GM18498 (cell line): ENCODE measurements at regions not wholly inside any gene's neighbourhood (a gene's known extent, or its start where the extent isn't known, plus 50 kb on each side); places are given as distances from the start of the nearest gene placed in this dataset.

Experiments used
- ATAC-seq: cut with Tn5 transposase; IDR thresholded peaks from one replicate; pipeline ENCODE4 v1.9.1; 2021; ENCODE audit warnings: mild to moderate bottlenecking, moderate library complexity; ENCODE audit not compliant: unreplicated experiment

DNA sequence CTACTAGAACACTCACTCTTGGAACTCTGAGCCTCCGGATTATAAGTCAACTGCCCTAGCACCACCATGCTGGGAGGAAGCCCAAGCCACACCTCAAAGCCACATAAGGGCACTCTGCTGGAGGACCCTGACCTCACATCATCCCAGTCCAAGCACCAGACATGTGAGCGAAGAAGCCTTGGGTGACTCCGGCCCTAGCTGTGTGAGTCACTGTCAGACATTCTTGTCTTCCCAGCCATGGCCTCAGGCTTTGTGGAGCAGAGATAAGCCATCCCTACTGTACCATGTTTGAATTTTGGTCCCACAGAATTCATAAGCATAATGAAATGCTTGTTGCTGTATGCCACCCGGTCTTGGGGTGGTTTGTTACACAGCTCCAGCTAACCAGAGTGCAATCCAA is 247.7 kb downstream of the SOD2 start:
- no peak for ATAC-seq

GRCh38 chr6:159444056-159444760 is 248.8 kb downstream of the SOD2 start:
- ATAC-seq = no peak

DNA sequence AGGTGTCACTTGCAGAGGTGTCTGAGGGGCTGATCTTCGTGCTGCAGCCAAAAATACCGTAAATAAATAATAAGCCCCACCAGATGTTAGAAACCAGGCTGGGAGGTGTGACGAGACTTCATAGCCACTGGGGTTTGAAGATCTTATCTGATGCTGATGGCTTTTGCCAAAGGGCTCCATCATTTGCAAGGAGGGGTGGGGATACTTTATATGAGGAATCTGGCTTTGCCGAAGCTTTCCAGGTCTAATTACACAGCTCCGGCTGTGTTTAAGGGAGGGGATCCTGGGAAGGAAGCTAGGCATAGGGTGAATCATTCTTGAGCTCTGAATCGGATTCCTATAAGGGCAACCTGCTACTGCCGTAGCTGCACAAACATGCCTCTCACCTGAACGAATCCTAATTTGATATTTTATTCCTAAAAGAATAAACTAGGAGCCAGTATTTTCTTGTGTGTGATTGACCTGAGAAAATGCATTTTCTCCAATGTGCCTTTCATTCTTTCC is 249.6 kb downstream of the SOD2 start:
- ATAC-seq = no peak

DNA sequence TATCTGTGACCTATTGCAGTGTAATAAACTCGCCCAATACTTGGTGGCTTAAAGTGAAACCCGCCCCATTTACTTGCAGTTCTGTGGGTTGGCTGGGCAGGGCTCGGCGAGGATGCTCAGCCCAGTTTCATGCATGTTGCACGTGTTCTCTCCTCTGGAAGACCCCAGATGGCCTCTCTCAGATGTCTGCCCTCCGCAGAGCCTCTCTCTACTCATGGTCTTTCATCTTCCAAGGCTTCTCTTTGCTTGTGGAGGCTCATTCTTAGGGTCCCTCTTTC is 251.4 kb downstream of the SOD2 start:
- no peak for ATAC-seq

- no peak for ATAC-seq
Observed at GRCh38 chr6:159440911-159441703, 251.9 kb downstream of the SOD2 start.

DNA sequence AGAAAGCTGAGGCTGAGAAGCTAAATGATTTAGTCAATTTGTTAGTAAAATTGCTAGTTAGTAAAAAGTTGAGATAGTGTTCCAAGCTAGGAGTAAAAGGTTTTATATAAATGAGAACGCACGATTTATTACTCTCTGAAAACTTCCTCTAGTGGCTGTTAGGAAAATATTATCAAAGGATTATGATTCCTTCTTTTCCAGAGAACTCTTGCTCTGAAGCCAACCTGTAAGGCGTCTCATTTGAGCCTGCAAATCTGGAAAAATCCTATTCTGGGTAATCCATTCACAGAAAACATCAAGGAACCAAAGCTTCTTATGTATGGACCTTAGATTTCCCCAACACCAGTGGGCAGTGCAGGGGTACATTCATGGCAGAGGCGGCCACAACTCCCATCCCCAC is 252.7 kb downstream of the SOD2 start:
- ATAC-seq = no peak

DNA sequence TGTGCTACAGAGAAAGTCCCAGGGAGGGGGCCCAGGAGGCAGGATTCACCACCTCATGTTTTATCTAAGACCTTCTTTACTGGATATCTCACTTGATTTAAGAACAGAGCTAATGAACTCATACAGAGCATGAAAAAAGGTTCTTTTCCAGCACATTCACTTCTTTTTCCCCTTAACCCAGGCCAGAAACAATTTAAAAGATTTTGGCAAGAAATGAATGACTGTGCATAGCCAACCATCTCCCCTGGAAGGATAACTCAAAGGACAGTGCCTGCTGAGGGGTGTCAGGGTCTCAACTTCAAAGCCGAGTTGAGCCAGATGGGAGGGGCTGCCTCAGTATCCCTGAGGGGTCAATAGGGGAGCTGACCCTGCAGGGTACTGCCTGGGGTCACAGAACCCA is 253.4 kb downstream of the SOD2 start:
- no peak for ATAC-seq

GRCh38 chr6:159438106-159438505 is 254.9 kb downstream of the SOD2 start:
- ATAC-seq = no peak

DNA sequence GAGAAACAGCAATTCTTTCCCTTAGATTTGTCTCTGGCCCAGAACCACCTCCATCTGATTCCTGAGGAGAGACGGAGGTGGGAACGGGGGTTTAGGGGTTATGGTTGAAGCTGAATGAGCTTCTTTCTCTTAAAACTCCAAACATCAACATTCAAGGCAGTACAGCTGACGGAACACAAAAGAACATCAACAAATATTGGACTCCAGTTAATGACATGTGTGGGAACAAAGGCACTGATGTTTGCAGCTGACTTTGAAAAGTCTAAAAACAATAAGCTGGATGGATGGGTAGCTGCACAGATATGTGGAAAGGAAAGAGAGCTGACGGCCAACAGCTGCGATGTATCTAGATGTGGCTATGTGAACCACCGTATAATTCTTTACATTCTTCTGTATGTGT is 256.5 kb downstream of the SOD2 start:
- ATAC-seq = no peak

- no peak for ATAC-seq
Observed at GRCh38 chr6:159435701-159436100, 257.3 kb downstream of the SOD2 start.

DNA sequence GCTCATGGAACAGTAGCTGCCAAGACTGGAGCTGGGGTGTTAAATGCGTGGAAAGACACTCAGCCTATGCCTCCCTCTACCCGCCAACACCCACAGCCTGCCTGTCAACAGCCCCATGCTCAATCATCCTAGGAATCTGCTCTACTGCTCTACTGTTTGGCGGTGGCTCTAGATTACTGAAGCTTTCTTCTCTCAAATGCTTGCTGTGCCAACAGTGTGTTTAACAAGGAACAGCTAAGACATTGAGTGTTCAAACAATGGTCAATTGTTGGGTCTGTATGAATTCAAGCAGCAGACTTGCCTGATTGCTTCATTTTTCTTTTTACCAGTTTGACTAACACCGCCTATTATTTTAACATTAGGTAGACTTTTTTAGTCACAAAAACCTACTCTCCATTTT is 258.6 kb downstream of the SOD2 start:
- ATAC-seq = no peak

DNA sequence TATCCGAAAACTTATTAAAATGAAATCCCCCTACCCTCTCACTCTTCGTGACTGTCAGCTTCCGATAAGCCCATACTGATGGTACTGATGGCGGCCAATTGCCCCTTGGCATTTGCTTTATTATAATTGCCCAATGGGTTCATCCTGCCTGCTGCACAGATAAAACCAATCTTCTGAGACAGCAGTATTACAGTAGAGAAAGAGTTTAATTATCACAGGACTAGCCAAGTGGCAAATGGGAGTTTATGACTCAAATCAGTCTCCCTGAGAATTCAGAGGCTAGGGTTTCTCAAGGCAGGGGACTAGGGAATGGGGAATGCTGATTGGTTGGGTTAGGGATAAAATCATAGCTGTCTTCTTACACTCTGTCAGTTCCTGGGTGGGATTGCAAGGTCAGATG is 259.5 kb downstream of the SOD2 start:
- ATAC-seq = no peak

DNA sequence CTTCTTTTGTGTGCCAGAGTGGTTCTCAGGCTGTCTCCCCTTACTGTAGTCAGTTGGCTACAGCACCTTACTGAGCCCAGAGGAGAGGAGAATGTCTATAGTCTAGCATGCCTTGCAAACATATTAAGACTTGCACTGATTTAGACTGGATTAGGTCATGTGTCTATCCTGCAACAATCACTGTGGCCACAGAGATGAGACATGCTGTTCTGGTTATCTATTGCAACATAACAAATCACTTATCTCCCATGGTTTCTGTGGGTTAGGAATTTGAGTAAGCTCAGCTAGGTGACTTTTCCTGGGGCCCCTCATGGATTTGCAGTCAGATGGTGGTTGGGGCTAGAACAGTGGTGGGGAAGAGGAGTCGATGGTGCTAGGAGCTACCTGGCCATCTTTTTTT is 261.3 kb downstream of the SOD2 start:
- ATAC-seq = no peak

DNA sequence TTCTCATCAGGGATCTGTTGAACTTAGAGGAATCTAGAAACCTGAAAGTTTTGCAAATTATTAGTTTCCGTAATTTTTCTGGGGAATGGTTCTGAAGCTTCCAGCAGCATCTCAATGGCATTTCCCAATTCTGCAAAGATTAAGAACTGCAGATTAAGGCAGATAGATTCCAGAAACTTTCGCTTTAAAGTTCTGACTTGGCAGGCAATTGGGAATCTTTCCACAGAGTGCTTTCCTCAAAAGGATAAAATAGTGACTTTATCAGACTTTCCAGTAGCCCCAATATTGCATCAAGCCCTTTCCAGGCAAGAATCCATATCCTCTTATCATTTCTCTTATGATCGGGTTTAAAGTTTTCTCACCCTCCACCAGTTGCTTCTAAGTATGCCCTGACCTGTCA is 261.1 kb downstream of the FNDC1 start:
- no peak for ATAC-seq

GRCh38 chr6:159429433-159429832 is 260.2 kb downstream of the FNDC1 start:
- ATAC-seq = no peak

GRCh38 chr6:159427771-159428170 is 258.6 kb downstream of the FNDC1 start:
- no peak for ATAC-seq

DNA sequence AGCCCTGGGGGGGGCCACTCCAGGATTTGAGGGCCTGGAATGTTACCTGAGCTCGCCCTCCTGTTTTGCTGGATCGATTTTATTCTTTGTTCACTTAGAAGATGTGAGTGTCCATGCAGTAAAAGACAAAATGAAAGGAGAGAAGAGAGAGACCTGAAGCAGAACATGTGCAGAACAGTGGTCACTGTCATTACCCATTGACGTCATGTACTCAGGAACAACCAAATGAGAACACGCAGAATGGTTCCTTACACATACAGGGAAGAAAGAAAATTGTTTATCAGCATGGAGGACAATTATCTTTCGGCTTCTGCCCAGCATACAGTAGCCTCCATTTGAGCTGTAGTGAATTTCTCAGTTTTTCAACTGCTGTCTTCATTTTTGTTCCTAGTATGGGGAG is 258.1 kb downstream of the FNDC1 start:
- ATAC-seq = no peak

GRCh38 chr6:159425421-159425820 is 256.2 kb downstream of the FNDC1 start:
- ATAC-seq = no peak

GRCh38 chr6:159422041-159422984 is 253.1 kb downstream of the FNDC1 start:
- no peak for ATAC-seq

DNA sequence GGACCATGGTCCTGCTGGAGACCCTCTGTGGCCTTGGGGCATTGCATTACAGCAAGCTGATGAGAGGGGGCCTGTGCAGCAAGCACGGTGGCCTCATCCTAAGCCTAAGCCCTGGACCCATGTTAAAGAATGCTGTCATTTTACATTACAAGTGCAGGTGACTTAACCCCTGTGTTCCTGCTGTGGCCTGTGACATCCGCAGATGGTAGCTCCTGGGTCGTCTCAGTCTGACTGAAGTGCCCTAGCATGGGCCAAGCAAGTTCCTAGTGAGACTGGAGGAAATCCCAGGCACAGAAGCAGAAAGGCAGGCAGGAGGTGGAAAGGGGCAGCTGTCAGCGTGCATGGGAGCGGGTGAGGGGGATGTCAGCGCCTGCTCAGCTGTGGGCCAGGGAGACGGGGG is 252.4 kb downstream of the FNDC1 start:
- ATAC-seq = no peak

DNA sequence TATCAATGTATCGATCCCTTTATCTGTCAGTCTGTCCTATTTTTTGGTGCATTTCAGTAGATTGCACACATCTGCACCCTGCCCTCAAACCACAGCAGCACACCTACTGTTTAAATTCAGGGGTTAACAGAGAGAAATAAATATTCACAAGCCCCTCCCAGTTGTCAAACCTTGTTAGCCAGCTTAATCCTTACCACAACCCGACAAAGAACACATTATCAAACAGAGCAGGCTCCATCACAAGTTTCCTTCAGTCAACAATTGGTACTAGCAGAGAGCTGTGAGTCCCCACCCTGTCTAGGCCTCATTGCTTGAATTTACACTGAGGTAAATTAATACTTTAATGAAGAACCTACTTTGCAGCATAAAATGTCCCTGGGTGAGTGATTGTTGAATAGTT is 249.8 kb downstream of the FNDC1 start:
- no peak for ATAC-seq
